Endothelial cell of umbilical vein (primary cell): ENCODE measurements at regions not wholly inside any gene's neighbourhood (a gene's known extent, or its start where the extent isn't known, plus 50 kb on each side); places are given as distances from the start of the nearest gene placed in this dataset.

Experiments
- BruUV-seq: library from RNA; stranded (reverse); fragments of 400-500 nt; replicated peaks from 2 replicates; lab custom pipeline; 2021; lab: Mats Ljungman, UMichigan
- CTCF ChIA-PET: fragments of 300-600, 350-600 bp; sonication (Branson Sonifier 250); formaldehyde crosslinking; loops from one replicate; lab custom pipeline; 2021; ENCODE audit warnings: antibody characterized with exemption, inconsistent platforms; lab: Charles Lee
- POLR2A ChIA-PET: fragments of 300-600, 350-600 bp; sonication (Branson Sonifier 250); formaldehyde crosslinking; loops from one replicate; lab custom pipeline; 2021; ENCODE audit warnings: antibody characterized with exemption, inconsistent platforms; lab: Charles Lee
- DNase-seq: peaks from one replicate; pipeline ENCODE4 v3.0.0-alpha.2; 2011; ENCODE audit warnings: low read depth, low spot score
- FAIRE-seq: peaks from 2 replicates; lab custom pipeline; 2011; peaks lifted over from hg19 to GRCh38; lab: Jason Lieb, UNC
- H2AFZ ChIP-seq: 2 replicates; pipeline ENCODE4 v1.6.0; 2012; ENCODE audit warnings: low read depth, low read length, control low read depth, inconsistent platforms
- H3K27ac ChIP-seq: 2 replicates; pipeline ENCODE4 v1.5.1; 2011; ENCODE audit warnings: low read depth, mild to moderate bottlenecking, control low read depth, low read length, moderate library complexity; ENCODE audit not compliant: insufficient read depth
- H3K27me3 ChIP-seq, 2 experiments: 2 replicates each; pipeline versions ENCODE4 v1.6.0 to v1.6.1; 2011; ENCODE audit warnings: low read length in 2 of 2, mixed read lengths in 1 of 2; ENCODE audit not compliant: control insufficient read depth in 2 of 2, insufficient read depth in 2 of 2
- H3K36me3 ChIP-seq, 2 experiments: 2 replicates in 1 of 2; 3 replicates in 1 of 2; pipeline ENCODE4 v1.5.1; 2011; ENCODE audit warnings: low read length in 2 of 2, mild to moderate bottlenecking in 1 of 2, moderate library complexity in 1 of 2; ENCODE audit not compliant: control insufficient read depth in 2 of 2, insufficient read depth in 2 of 2; ENCODE audit errors: extremely low read depth in 1 of 2
- H3K4me1 ChIP-seq: 3 replicates; pipeline ENCODE4 v1.5.1; 2011; ENCODE audit warnings: mild to moderate bottlenecking, low read length; ENCODE audit not compliant: control insufficient read depth, insufficient read depth; ENCODE audit errors: extremely low read depth
- H3K4me2 ChIP-seq: 2 replicates; pipeline ENCODE4 v1.6.1; 2011; ENCODE audit warnings: low read length, control low read depth, mixed read lengths; ENCODE audit not compliant: insufficient read depth
- H3K4me3 ChIP-seq, 3 experiments: fragments of 200-600 bp in 1 of 3; sonication (generic), shearing (Covaris generic) in 1 of 3; replicated peaks in 1 of 3; 2 replicates each; pipeline ENCODE4 v1.5.1; 2011 to 2016; ENCODE audit warnings: control low read depth in 3 of 3, low read length in 3 of 3, mild to moderate bottlenecking in 2 of 3, inconsistent platforms in 1 of 3, low read depth in 1 of 3, moderate library complexity in 1 of 3; ENCODE audit not compliant: insufficient read depth in 1 of 3
- H3K79me2 ChIP-seq: 2 replicates; pipeline ENCODE4 v1.6.0; 2012; ENCODE audit warnings: low read length, inconsistent platforms; ENCODE audit not compliant: control insufficient read depth, insufficient read depth
- H3K9ac ChIP-seq: replicated peaks from 2 replicates; pipeline ENCODE3; 2011; ENCODE audit warnings: low read length, control low read depth; ENCODE audit not compliant: insufficient read depth; ENCODE audit errors: extremely low read depth
- H3K9me1 ChIP-seq: replicated peaks from 3 replicates; pipeline ENCODE4 v1.6.0; 2011; ENCODE audit warnings: mild to moderate bottlenecking, low read length; ENCODE audit not compliant: control insufficient read depth, insufficient read depth; ENCODE audit errors: extremely low read depth
- H3K9me3 ChIP-seq: replicated peaks from 2 replicates; pipeline ENCODE4 v1.5.1; 2012; ENCODE audit warnings: low read length, inconsistent platforms; ENCODE audit not compliant: control insufficient read depth, insufficient read depth
- H4K20me1 ChIP-seq: replicated peaks from 2 replicates; pipeline ENCODE3; 2011; ENCODE audit warnings: mild to moderate bottlenecking, low read length; ENCODE audit not compliant: control insufficient read depth, insufficient read depth; ENCODE audit errors: extremely low read depth
- CTCF ChIP-seq, 2 donors: IDR thresholded peaks; 1 replicate in 1 of 2; 2 replicates in 1 of 2; pipeline ENCODE4 v1.5.1; 2011; ENCODE audit warnings: low read length in 2 of 2, mild to moderate bottlenecking in 2 of 2, moderate library complexity in 2 of 2, control low read depth in 1 of 2, inconsistent platforms in 1 of 2, low read depth in 1 of 2; ENCODE audit not compliant: insufficient read depth in 1 of 2; ENCODE audit errors: extremely low read depth in 1 of 2
- EZH2 ChIP-seq: IDR thresholded peaks from 2 replicates; pipeline ENCODE4 v1.6.1; 2012; ENCODE audit warnings: borderline replicate concordance, low read depth, mild to moderate bottlenecking, moderate library complexity, low read length, inconsistent platforms; ENCODE audit not compliant: severe bottlenecking
- FOS ChIP-seq: IDR thresholded peaks from 2 replicates; pipeline ENCODE4 v1.6.1; 2011; ENCODE audit warnings: mild to moderate bottlenecking, low read length, moderate library complexity, borderline replicate concordance; ENCODE audit not compliant: insufficient read depth
- GATA2 ChIP-seq: IDR thresholded peaks from 2 replicates; pipeline ENCODE4 v1.7.0; 2011; ENCODE audit warnings: low read depth, mild to moderate bottlenecking, moderate library complexity, mixed read lengths, low read length; ENCODE audit not compliant: insufficient read length, insufficient read depth
- JUN ChIP-seq: IDR thresholded peaks from 2 replicates; pipeline ENCODE4 v1.6.1; 2011; ENCODE audit warnings: borderline replicate concordance, low read depth; ENCODE audit not compliant: insufficient read length, insufficient read depth
- MAX ChIP-seq: IDR thresholded peaks from 2 replicates; pipeline ENCODE4 v1.6.1; 2011; ENCODE audit not compliant: insufficient read depth, insufficient read length
- MYC ChIP-seq: IDR thresholded peaks from one replicate; pipeline ENCODE4 v1.6.1; 2011; ENCODE audit warnings: mild to moderate bottlenecking, low read depth, low read length
- POLR2A ChIP-seq: IDR thresholded peaks from 2 replicates; pipeline ENCODE4 v1.6.1; 2012; ENCODE audit warnings: low read depth, mild to moderate bottlenecking, control low read depth, low read length
- POLR2AphosphoS5 ChIP-seq: IDR thresholded peaks from 2 replicates; pipeline ENCODE4 v1.6.1; 2012; ENCODE audit warnings: low read depth, mild to moderate bottlenecking, control low read depth, low read length, moderate library complexity; ENCODE audit not compliant: insufficient read depth
- dilution Hi-C: fragments of 300-500 bp; cut with MboI; formaldehyde crosslinking; loops from one replicate; pipeline ENCODE4 v1.15.0; 2019; ENCODE audit warnings: low sequenced_read_pairs; ENCODE audit not compliant: extremely low pct_ligation_motif_present
- intact Hi-C: fragments of 100-400 bp; cut with micrococcal nuclease; formaldehyde crosslinking; loops from one replicate; pipeline ENCODE4 v1.10.0; 2022

- H3K27me3 ChIP-seq, result no peaks in the 10 kb centered on the region
- dilution Hi-C loops (no loop called here), intact Hi-C loops (no loop called here)
- peaks cover 12% of the 10 kb centered on the region for H3K9me3 ChIP-seq
- CTCF ChIA-PET, result no interaction called here
- H2AFZ ChIP-seq, result no peak overlapping the region
- no peak overlapping the region for H3K9ac ChIP-seq
- no peaks in the 10 kb centered on the region for H3K36me3 ChIP-seq
- POLR2A ChIA-PET, result no interaction called here
- no peak overlapping the region for H3K27ac ChIP-seq
- no peaks in the 10 kb centered on the region for H3K4me1 ChIP-seq
- H4K20me1 ChIP-seq, result no peaks in the 10 kb centered on the region
- TF ChIP-seq POLR2AphosphoS5 (no peak), JUN (no peak), FOS (no peak), MAX (no peak), GATA2 (no peak), EZH2 (no peak), POLR2A (no peak), CTCF (IDR thresholded peaks at IDR 0.05; ENCODE audit: extremely low read depth in 1 of 2, insufficient read depth in 1 of 2, low read depth in 1 of 2, low read length in 2 of 2) (no peak), MYC (no peak)
- H3K4me2 ChIP-seq, result no peak overlapping the region
- DNase-seq (no peak), FAIRE-seq (no peak)
- H3K9me1 ChIP-seq, result no peaks in the 10 kb centered on the region
- H3K4me3 ChIP-seq, result no peak overlapping the region
- no TSS peak for BruUV-seq
- no peaks in the 10 kb centered on the region for H3K79me2 ChIP-seq
These were observed 1375.2 kb downstream of the TBC1D22A start for GRCh38 chr22:48137640-48138039.
